IMR-90 (cell line): ENCODE measurements at regions not wholly inside any gene's neighbourhood (a gene's known extent, or its start where the extent isn't known, plus 50 kb on each side); places are given as distances from the start of the nearest gene placed in this dataset.

Experiments used
- ATAC-seq: fragments of 200-7000 bp; cut with Tn5 transposase; 2 replicates; pipeline ENCODE4 v1.9.1; 2020; ENCODE audit warnings: low read depth, mild to moderate bottlenecking, moderate library complexity
- BruUV-seq: library from RNA; stranded (reverse); fragments of 400-500 nt; replicated peaks from 2 replicates; lab custom pipeline; 2021; lab: Mats Ljungman, UMichigan
- CTCF ChIA-PET: fragments of 300-600 bp; formaldehyde crosslinking; extraction: SDS; loops from one replicate; lab custom pipeline; 2021; ENCODE audit warnings: antibody characterized with exemption; lab: Yijun Ruan, JAX
- POLR2A ChIA-PET: fragments of 300-600 bp; sonication (Branson Sonifier 250); formaldehyde crosslinking; loops from one replicate; lab custom pipeline; 2022; ENCODE audit warnings: antibody characterized with exemption; ENCODE audit not compliant: unreplicated experiment; lab: Charles Lee
- DNase-seq: peaks from one replicate; pipeline ENCODE4 v3.0.0; 2013
- H2AFZ ChIP-seq: replicated peaks from 2 replicates; pipeline ENCODE3; 2013; ENCODE audit warnings: low read length, mild to moderate bottlenecking; ENCODE audit not compliant: poor library complexity
- H2AK5ac ChIP-seq: 2 replicates; pipeline ENCODE4 v1.6.1; 2013; ENCODE audit warnings: low read depth, low read length, inconsistent platforms
- H2AK9ac ChIP-seq: replicated peaks from 2 replicates; pipeline ENCODE3; 2013; ENCODE audit warnings: mild to moderate bottlenecking, low read depth, low read length, moderate library complexity; ENCODE audit not compliant: poor library complexity
- H2BK120ac ChIP-seq: 2 replicates; pipeline ENCODE4 v1.6.1; 2013; ENCODE audit warnings: low read depth, low read length, inconsistent platforms
- H2BK15ac ChIP-seq: 3 replicates; pipeline ENCODE4 v1.6.1; 2013; ENCODE audit warnings: low read depth, low read length, inconsistent platforms
- H2BK20ac ChIP-seq: 2 replicates; pipeline ENCODE4 v1.6.1; 2013; ENCODE audit warnings: low read depth, mild to moderate bottlenecking, inconsistent platforms, low read length, moderate library complexity
- H2BK5ac ChIP-seq: 2 replicates; pipeline ENCODE4 v1.6.1; 2013; ENCODE audit warnings: mild to moderate bottlenecking, low read depth, low read length, inconsistent platforms; ENCODE audit not compliant: poor library complexity, severe bottlenecking
- H3K14ac ChIP-seq: replicated peaks from 2 replicates; pipeline ENCODE4 v1.6.1; 2013; ENCODE audit warnings: low read depth, low read length, inconsistent platforms
- H3K18ac ChIP-seq: 2 replicates; pipeline ENCODE4 v1.6.1; 2013; ENCODE audit warnings: low read depth, low read length, control low read depth
- H3K23ac ChIP-seq: 2 replicates; pipeline ENCODE4 v1.6.1; 2013; ENCODE audit warnings: low read depth, low read length, inconsistent platforms
- H3K27ac ChIP-seq: 2 replicates; pipeline ENCODE4 v1.5.1; 2013; ENCODE audit warnings: mild to moderate bottlenecking, control low read depth, low read length; ENCODE audit not compliant: insufficient read depth
- H3K27me3 ChIP-seq: 2 replicates; pipeline ENCODE4 v1.6.1; 2013; ENCODE audit warnings: low read length; ENCODE audit not compliant: control insufficient read depth, insufficient read depth
- H3K36me3 ChIP-seq: 2 replicates; pipeline ENCODE4 v1.6.1; 2013; ENCODE audit warnings: low read length, mixed read lengths; ENCODE audit not compliant: control insufficient read depth, insufficient read depth
- H3K4ac ChIP-seq: 2 replicates; pipeline ENCODE4 v1.6.1; 2013; ENCODE audit warnings: low read depth, low read length, inconsistent platforms
- H3K4me1 ChIP-seq: 2 replicates; pipeline ENCODE4 v1.6.1; 2013; ENCODE audit warnings: low read length, mixed read lengths; ENCODE audit not compliant: control insufficient read depth, insufficient read depth
- H3K4me2 ChIP-seq: 2 replicates; pipeline ENCODE4 v1.6.1; 2013; ENCODE audit warnings: low read depth, mild to moderate bottlenecking, control low read depth, low read length, moderate library complexity
- H3K4me3 ChIP-seq: 2 replicates; pipeline ENCODE4 v1.5.1; 2013; ENCODE audit warnings: low read depth, mild to moderate bottlenecking, control low read depth, low read length, moderate library complexity; ENCODE audit not compliant: insufficient read depth
- H3K56ac ChIP-seq: 2 replicates; pipeline ENCODE4 v1.6.1; 2013; ENCODE audit warnings: low read length, inconsistent platforms; ENCODE audit not compliant: insufficient read depth; ENCODE audit errors: extremely low read depth
- H3K79me1 ChIP-seq, 2 experiments: 2 replicates each; pipeline ENCODE4 v1.6.1; 2013; ENCODE audit warnings: low read length in 2 of 2, inconsistent platforms in 1 of 2, low read depth in 1 of 2
- H3K9ac ChIP-seq: 2 replicates; pipeline ENCODE4 v1.6.1; 2013; ENCODE audit warnings: low read depth, low read length, control low read depth
- H3K9me1 ChIP-seq: 2 replicates; pipeline ENCODE4 v1.6.1; 2013; ENCODE audit warnings: low read length, inconsistent platforms; ENCODE audit not compliant: insufficient read depth
- H3K9me3 ChIP-seq: 2 replicates; pipeline ENCODE4 v1.6.1; 2013; ENCODE audit warnings: low read length; ENCODE audit not compliant: control insufficient read depth, insufficient read depth
- H4K20me1 ChIP-seq: 2 replicates; pipeline ENCODE4 v1.6.1; 2013; ENCODE audit warnings: low read length, inconsistent platforms; ENCODE audit not compliant: insufficient read depth
- H4K5ac ChIP-seq: 2 replicates; pipeline ENCODE4 v1.6.1; 2013; ENCODE audit warnings: mild to moderate bottlenecking, low read depth, low read length, control low read depth
- H4K8ac ChIP-seq, 2 experiments: 2 replicates each; pipeline ENCODE4 v1.6.1; 2013; ENCODE audit warnings: low read depth in 2 of 2, low read length in 2 of 2, control low read depth in 1 of 2, inconsistent platforms in 1 of 2
- H4K91ac ChIP-seq: 2 replicates; pipeline ENCODE4 v1.6.1; 2013; ENCODE audit warnings: low read depth, low read length, inconsistent platforms; ENCODE audit not compliant: insufficient read depth
- CHD1 ChIP-seq: IDR thresholded peaks from 2 replicates; pipeline ENCODE4 v1.6.1; 2012; ENCODE audit warnings: low read depth, low read length, improper control_type of control experiment
- ELK1 ChIP-seq: fragments of 150-350 bp; IDR thresholded peaks from 2 replicates; pipeline ENCODE4 v1.6.1; 2016; ENCODE audit warnings: low read depth, mild to moderate bottlenecking, low read length, moderate library complexity, borderline replicate concordance
- FOS ChIP-seq: fragments of 150-350 bp; IDR thresholded peaks from 2 replicates; pipeline ENCODE4 v1.6.1; 2016; ENCODE audit warnings: low read depth, low read length
- RAD21 ChIP-seq: IDR thresholded peaks from 2 replicates; pipeline ENCODE4 v1.6.1; 2012; ENCODE audit warnings: low read length, improper control_type of control experiment
- RFX5 ChIP-seq: IDR thresholded peaks from 2 replicates; pipeline ENCODE4 v1.8.0; 2012; ENCODE audit warnings: low read depth, mild to moderate bottlenecking, low read length, moderate library complexity
- USF2 ChIP-seq: fragments of 150-350 bp; IDR thresholded peaks from 2 replicates; pipeline ENCODE4 v1.6.1; 2017; ENCODE audit warnings: mild to moderate bottlenecking, antibody characterized with exemption, low read length, low read depth
- WGBS, 2 experiments: methylation state at CpG; one replicate each; pipeline versions ENCODE4 v1.1.5 to v1.1.7; 2013; ENCODE audit warnings: missing lambda C conversion rate in 2 of 2; ENCODE audit not compliant: insufficient read length in 1 of 2; ENCODE audit errors: extremely low coverage in 2 of 2; 5-methylcytosine and 5-hydroxymethylcytosine counted together
- dilution Hi-C: fragments of 300-500 bp; cut with HindIII; formaldehyde crosslinking; loops from one replicate; pipeline ENCODE4 v1.14.3; 2018; ENCODE audit warnings: low sequenced_read_pairs; ENCODE audit not compliant: unreplicated experiment
- in situ Hi-C: fragments of 300-500 bp; cut with MboI; formaldehyde crosslinking; loops from 3 replicates; pipeline ENCODE4 v1.14.3; 2019; ENCODE audit warnings: low sequenced_read_pairs, inconsistent platforms, mixed read lengths
- intact Hi-C: fragments of 100-400 bp; cut with micrococcal nuclease; formaldehyde crosslinking; loops from 2 replicates; pipeline ENCODE4 v1.10.0; 2022
- TF ChIP-seq, protein P1 (sequence below): conservative IDR thresholded peaks from 2 replicates; pipeline ENCODE4 v1.5.1; 2012; ENCODE audit warnings: mild to moderate bottlenecking, low read depth, low read length, improper control_type of control experiment

GRCh38 chr10:57673446-57673960 is 594.2 kb downstream of the IPMK start:
- Histone ChIP-seq H3K9ac (no peak overlapping the region), H3K4me3 (no peak overlapping the region), H2BK20ac (no peak overlapping the region), H3K56ac (no peak overlapping the region), H2BK15ac (no peak overlapping the region), H3K23ac (no peak overlapping the region), H4K20me1 (no peaks in the 10 kb centered on the region), H3K4me2 (no peak overlapping the region), H3K14ac (no peak overlapping the region), H3K36me3 (no peaks in the 10 kb centered on the region), H3K9me3 (no peaks in the 10 kb centered on the region), H3K27me3 (no peaks in the 10 kb centered on the region), H2BK120ac (no peak overlapping the region), H2BK5ac (no peak overlapping the region), H3K18ac (no peak overlapping the region), H4K5ac (no peak overlapping the region), H4K8ac (no peak overlapping the region), H2AK5ac (no peak overlapping the region), H3K4ac (no peak overlapping the region), H3K79me1 (no peaks in the 10 kb centered on the region), H4K91ac (no peak overlapping the region), H2AK9ac (no peak overlapping the region), H2AFZ (no peak overlapping the region), H3K9me1 (no peaks in the 10 kb centered on the region), H3K4me1 (no peaks in the 10 kb centered on the region), H3K27ac (no peak overlapping the region)
- DNase-seq (no peak), ATAC-seq (no peak)
- dilution Hi-C loops (no loop called here), intact Hi-C loops (no loop called here), in situ Hi-C loops (no loop called here)
- ChIA-PET POLR2A (no interaction called here), CTCF (interaction anchor here (0.5 kb wide), 1 partner anchor 511 kb away, joined by 3 read pairs; no protein-coding TSS in a partner anchor)
- no TSS peak for BruUV-seq
- no peak for TF ChIP-seq ELK1
- TF ChIP-seq RAD21, result no peak
- TF ChIP-seq USF2, result no peak
- no peak for TF ChIP-seq RFX5
- no peak for TF ChIP-seq FOS
- no peak for TF ChIP-seq CHD1
- TF ChIP-seq, protein P1, sequence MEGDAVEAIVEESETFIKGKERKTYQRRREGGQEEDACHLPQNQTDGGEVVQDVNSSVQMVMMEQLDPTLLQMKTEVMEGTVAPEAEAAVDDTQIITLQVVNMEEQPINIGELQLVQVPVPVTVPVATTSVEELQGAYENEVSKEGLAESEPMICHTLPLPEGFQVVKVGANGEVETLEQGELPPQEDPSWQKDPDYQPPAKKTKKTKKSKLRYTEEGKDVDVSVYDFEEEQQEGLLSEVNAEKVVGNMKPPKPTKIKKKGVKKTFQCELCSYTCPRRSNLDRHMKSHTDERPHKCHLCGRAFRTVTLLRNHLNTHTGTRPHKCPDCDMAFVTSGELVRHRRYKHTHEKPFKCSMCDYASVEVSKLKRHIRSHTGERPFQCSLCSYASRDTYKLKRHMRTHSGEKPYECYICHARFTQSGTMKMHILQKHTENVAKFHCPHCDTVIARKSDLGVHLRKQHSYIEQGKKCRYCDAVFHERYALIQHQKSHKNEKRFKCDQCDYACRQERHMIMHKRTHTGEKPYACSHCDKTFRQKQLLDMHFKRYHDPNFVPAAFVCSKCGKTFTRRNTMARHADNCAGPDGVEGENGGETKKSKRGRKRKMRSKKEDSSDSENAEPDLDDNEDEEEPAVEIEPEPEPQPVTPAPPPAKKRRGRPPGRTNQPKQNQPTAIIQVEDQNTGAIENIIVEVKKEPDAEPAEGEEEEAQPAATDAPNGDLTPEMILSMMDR, result no peak
- no CpG with 5 or more reads among the region's 2 CpGs for WGBS, 2 experiments
